WTC11 (cell line): ENCODE measurements at regions not wholly inside any gene's neighbourhood (a gene's known extent, or its start where the extent isn't known, plus 50 kb on each side); places are given as distances from the start of the nearest gene placed in this dataset.

Source experiments
- CTCF ChIP-seq: fragments of 200-600 bp; IDR thresholded peaks from 2 replicates; pipeline ENCODE4 v1.8.0; 2022; ENCODE audit warnings: antibody characterized with exemption
- E2F5 ChIP-seq: sonication (generic); formaldehyde crosslinking; IDR thresholded peaks from 2 replicates; pipeline ENCODE4 v1.8.1; 2022; ENCODE audit warnings: mild to moderate bottlenecking, moderate library complexity, missing genetic modification reagents
- JUN ChIP-seq: sonication (generic); formaldehyde crosslinking; IDR thresholded peaks from 2 replicates; pipeline ENCODE4 v1.8.0; 2023; ENCODE audit warnings: mild to moderate bottlenecking, missing genetic modification reagents

GRCh38 chr11:92489826-92490399, 265.3 kb downstream of the FAT3 start:
- TF ChIP-seq CTCF (no peak), E2F5 (CRISPR knock-in tag) (no peak), JUN (no peak)
